Right atrium auricular region (tissue), 2 donors: ENCODE measurements at regions not wholly inside any gene's neighbourhood (a gene's known extent, or its start where the extent isn't known, plus 50 kb on each side); places are given as distances from the start of the nearest gene placed in this dataset.

ENCODE experiments used
- DNase-seq: peaks from one replicate; pipeline ENCODE4 v3.0.0-alpha.2; 2019; ENCODE audit warnings: low spot score
- H3K27ac ChIP-seq, 2 donors: fragments of 200-600 bp; sonication (generic); 1 replicate in 1 of 2; 2 replicates in 1 of 2; pipeline ENCODE4 v1.5.1; 2016 to 2019
- H3K27me3 ChIP-seq, 2 donors: fragments of 200-600 bp; sonication (generic); one replicate each; pipeline versions ENCODE4 v1.5.1 to v1.6.0; 2017 to 2019
- H3K36me3 ChIP-seq: fragments of 200-600 bp; sonication (generic); one replicate; pipeline ENCODE4 v1.5.1; 2016
- H3K4me1 ChIP-seq, 2 donors: fragments of 200-600 bp; sonication (generic); one replicate each; pipeline versions ENCODE4 v1.5.1 to v1.6.0; 2017 to 2019
- H3K4me3 ChIP-seq, 2 donors: fragments of 200-600 bp; sonication (generic); 1 replicate in 1 of 2; 2 replicates in 1 of 2; pipeline ENCODE4 v1.5.1; 2017 to 2019; ENCODE audit warnings: mild to moderate bottlenecking in 1 of 2, moderate library complexity in 1 of 2
- H3K9me3 ChIP-seq, 2 donors: fragments of 200-600 bp; sonication (generic); one replicate each; pipeline ENCODE4 v1.5.1; 2019
- TF ChIP-seq, protein P1 (sequence below), 2 donors: fragments of 200-600 bp; sonication (generic); IDR thresholded peaks; one replicate each; pipeline ENCODE4 v1.5.1; 2019; ENCODE audit warnings: antibody characterized with exemption in 2 of 2

DNA sequence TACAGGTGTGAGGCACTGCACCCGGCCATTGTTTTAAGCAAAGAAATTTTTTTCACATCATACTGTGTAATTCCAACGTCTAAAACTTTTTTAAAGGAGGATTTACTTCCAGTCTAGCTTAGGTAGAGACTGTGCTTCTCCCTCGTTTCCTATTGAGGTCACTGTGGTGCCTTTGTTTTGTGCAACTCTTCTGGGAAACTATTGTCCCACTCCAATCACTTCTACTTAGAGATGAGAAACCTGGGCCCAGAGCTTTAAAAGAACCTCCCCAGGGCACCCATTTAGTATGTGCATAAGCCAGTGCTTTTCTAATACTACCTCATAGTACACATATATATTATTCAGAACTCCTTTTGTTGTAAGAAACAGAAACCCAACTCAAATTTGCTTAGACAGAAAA lies 120.0 kb upstream of the ZNF644 start:
- H3K36me3 ChIP-seq: no peaks in the 10 kb centered on the region
- H3K4me1 ChIP-seq: no peaks in the 10 kb centered on the region
- no peak overlapping the region for H3K4me3 ChIP-seq
- TF ChIP-seq, protein P1, sequence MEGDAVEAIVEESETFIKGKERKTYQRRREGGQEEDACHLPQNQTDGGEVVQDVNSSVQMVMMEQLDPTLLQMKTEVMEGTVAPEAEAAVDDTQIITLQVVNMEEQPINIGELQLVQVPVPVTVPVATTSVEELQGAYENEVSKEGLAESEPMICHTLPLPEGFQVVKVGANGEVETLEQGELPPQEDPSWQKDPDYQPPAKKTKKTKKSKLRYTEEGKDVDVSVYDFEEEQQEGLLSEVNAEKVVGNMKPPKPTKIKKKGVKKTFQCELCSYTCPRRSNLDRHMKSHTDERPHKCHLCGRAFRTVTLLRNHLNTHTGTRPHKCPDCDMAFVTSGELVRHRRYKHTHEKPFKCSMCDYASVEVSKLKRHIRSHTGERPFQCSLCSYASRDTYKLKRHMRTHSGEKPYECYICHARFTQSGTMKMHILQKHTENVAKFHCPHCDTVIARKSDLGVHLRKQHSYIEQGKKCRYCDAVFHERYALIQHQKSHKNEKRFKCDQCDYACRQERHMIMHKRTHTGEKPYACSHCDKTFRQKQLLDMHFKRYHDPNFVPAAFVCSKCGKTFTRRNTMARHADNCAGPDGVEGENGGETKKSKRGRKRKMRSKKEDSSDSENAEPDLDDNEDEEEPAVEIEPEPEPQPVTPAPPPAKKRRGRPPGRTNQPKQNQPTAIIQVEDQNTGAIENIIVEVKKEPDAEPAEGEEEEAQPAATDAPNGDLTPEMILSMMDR (IDR thresholded peaks at IDR 0.05): no peak
- H3K27me3 ChIP-seq: no peaks in the 10 kb centered on the region
- H3K9me3 ChIP-seq: no peaks in the 10 kb centered on the region
- no peak for DNase-seq
- no peak overlapping the region for H3K27ac ChIP-seq

DNA sequence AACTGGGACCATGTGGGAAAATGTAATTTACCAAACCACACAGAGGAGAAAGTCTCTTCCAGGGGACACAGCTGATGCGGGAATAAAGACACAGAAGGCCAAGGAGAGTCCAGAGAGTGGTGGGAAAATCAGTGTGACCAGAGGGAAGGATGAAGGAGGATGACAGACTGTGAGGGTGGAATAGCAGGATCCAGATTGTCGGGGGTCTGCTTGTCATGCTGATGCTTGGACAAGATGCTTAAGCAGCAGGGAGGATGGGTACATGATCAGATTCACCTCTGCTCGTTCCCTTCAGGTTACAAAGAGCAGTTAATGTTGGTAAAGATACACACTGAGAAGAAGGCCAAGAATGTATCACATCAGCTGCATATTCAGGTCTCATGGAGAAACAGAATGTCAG lies 117.1 kb upstream of the ZNF644 start:
- H3K4me1 ChIP-seq: no peaks in the 10 kb centered on the region
- H3K4me3 ChIP-seq: no peak overlapping the region
- H3K9me3 ChIP-seq: no peaks in the 10 kb centered on the region
- no peak for DNase-seq
- TF ChIP-seq, protein P1 (IDR thresholded peaks at IDR 0.05): no peak
- no peaks in the 10 kb centered on the region for H3K27me3 ChIP-seq
- H3K36me3 ChIP-seq: no peaks in the 10 kb centered on the region
- no peak overlapping the region for H3K27ac ChIP-seq

DNA sequence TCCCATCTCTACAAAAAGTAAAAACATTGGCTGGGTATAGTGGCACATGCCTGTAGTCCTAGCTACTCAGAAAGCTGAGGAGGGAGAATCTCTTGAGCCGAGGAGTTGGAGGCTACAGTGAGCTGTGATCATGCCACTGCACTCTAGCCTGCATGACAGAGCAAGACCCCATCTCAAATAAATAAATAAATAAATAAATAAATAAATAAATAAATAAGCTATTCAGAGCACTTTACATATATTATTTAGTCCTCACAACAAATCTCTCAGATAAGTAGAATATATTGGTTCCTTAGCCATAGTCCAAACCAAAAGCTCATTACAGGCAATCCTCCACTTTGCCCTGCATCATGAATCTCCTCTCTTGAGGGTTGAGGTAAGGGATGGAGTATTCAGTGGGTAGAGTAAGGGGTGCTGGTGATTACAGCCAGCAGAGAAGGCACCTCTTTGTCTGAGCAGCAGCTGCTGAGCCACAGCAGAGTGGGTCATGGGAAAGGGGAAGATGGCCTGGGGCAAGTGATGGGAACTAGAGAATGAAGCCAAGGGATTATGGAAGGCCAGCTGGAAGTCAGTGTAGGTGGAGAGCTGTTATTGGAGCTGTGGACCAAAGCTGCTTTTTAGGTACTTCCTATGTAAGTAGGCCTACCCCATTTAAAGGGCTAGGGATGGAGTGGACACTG lies 115.5 kb upstream of the ZNF644 start:
- TF ChIP-seq, protein P1 (IDR thresholded peaks at IDR 0.05): no peak
- Histone ChIP-seq H3K27me3 (no peaks in the 10 kb centered on the region), H3K9me3 (no peaks in the 10 kb centered on the region), H3K36me3 (no peaks in the 10 kb centered on the region), H3K4me1 (no peaks in the 10 kb centered on the region), H3K4me3 (no peak overlapping the region), H3K27ac (no peak overlapping the region)
- DNase-seq: no peak

DNA sequence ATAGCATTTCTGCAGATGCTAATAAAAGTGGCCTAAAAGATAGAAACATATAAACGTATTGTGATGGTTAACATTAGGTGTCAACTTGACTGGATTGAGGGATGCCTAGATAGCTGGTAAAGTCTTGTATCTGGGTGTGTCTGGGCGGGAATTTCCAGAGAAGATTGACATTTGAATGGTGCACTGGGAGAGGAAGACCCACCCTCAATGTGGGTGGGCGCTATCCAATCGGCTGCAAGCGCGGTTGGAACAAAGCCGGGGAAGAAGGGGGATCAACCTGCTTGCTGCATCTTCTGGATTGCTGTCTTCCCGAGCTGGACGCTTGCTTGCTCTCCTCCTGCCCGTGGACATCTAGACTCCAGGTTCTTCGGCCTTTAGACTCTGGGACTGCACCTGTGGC lies 114.0 kb upstream of the ZNF644 start:
- no peaks in the 10 kb centered on the region for H3K9me3 ChIP-seq
- no peaks in the 10 kb centered on the region for H3K27me3 ChIP-seq
- TF ChIP-seq, protein P1 (IDR thresholded peaks at IDR 0.05): no peak
- no peak for DNase-seq
- H3K36me3 ChIP-seq: no peaks in the 10 kb centered on the region
- H3K4me1 ChIP-seq: no peaks in the 10 kb centered on the region
- H3K27ac ChIP-seq: no peak overlapping the region
- H3K4me3 ChIP-seq: no peak overlapping the region

DNA sequence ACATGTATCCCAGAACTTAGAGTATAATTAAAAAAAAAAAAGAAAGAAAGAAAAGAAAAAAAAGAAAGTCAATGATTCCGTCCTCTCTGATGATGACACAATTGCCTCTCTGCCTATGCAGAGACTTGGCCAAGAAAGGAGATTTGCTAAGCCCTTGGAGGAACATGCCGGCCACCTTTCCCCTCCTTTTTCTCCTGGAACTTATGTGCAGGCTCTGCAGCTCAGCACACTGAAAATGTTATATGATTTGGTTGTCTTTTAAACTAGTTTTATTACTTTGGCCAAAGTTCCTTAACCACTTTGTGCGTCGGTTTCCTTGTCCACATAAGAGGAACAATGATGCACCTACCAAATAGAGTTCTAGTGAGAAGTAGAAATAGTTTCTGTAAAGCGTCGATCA lies 111.4 kb upstream of the ZNF644 start:
- no peak overlapping the region for H3K4me3 ChIP-seq
- DNase-seq: no peak
- no peaks in the 10 kb centered on the region for H3K4me1 ChIP-seq
- no peaks in the 10 kb centered on the region for H3K27me3 ChIP-seq
- no peaks in the 10 kb centered on the region for H3K9me3 ChIP-seq
- TF ChIP-seq, protein P1 (IDR thresholded peaks at IDR 0.05): no peak
- H3K27ac ChIP-seq: no peak overlapping the region
- no peaks in the 10 kb centered on the region for H3K36me3 ChIP-seq
